ENCODE measurements at regions not wholly inside any gene's neighbourhood (a gene's known extent, or its start where the extent isn't known, plus 50 kb on each side); places are given as distances from the start of the nearest gene placed in this dataset.

DNA sequence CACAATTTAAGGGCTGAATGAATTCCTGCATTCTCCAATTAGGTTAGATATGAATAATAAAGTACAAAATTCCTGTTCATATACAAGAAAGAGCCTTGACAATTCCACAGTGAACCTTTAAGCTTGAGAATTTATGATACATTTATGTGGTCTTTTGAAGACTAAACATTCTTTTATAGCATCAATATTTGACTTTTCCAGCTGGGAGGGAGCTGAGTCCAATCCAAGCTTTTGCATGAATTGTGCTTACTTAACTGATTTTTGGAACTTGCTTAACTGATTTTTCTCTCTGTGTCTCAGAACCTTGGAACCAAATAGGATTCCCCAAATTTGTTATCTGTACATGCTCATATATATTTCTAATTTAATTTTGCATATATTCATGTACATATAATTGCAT is 388.0 kb downstream of the TRIB2 start:
- CTCF ChIA-PET: no interaction called here
- Mint-ChIP-seq H3K36me3 (no peaks in the 10 kb centered on the region), H3K4me1 (ENCODE audit: low read depth) (no peaks in the 10 kb centered on the region), H3K9me3 (peaks cover 2% of the 10 kb centered on the region), H3K27me3 (peaks cover 14% of the 10 kb centered on the region), H3K4me3 (no peak overlapping the region), H3K27ac (no peak overlapping the region)
- POLR2A ChIA-PET: no interaction called here
- intact Hi-C loops (cut with micrococcal nuclease): no loop called here
- DNase-seq: no peak

DNA sequence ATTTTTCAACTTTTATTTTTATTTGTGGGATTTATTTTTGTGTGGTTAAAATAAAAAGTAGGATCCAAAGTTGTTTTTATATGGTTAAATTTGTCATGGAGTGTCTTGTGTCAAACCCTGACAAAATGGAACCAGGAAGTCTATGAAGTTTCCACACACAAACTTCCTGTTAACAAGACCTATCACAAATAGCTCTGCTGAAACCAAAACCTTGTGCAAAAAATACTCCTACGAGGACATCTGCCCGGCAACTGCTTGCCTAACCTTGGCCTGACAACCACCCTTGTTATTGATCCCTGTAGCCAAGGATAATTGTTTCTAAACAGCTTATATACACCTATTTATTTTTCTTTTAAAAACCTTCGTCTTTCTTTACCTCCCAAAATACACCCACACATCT is 389.6 kb downstream of the TRIB2 start:
- Mint-ChIP-seq H3K36me3 (no peaks in the 10 kb centered on the region), H3K4me1 (ENCODE audit: low read depth) (no peaks in the 10 kb centered on the region), H3K27me3 (peaks cover 18% of the 10 kb centered on the region), H3K9me3 (no peaks in the 10 kb centered on the region), H3K27ac (no peak overlapping the region), H3K4me3 (no peak overlapping the region)
- intact Hi-C loops (cut with micrococcal nuclease): no loop called here
- POLR2A ChIA-PET: no interaction called here
- CTCF ChIA-PET: no interaction called here
- no peak for DNase-seq

DNA sequence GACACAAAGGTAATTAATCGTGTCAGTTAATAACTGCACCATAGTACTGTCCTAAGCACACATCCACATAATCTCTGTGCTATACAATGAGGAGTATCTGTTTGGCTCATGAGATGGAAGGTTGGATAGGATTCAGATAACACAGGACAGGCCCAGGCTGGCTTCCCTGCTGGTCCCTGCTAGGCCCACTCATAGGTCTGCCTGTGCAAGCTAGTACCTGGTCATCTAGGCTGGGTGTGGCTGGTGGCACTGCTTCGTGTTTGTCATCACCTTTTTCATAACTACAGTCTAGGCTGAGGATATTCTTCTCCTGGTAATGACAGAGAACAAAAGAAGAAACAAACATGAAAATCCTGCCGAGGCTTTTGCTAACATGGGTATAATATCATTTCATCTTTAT is 392.8 kb downstream of the TRIB2 start:
- Mint-ChIP-seq H3K27me3 (peaks cover 12% of the 10 kb centered on the region), H3K36me3 (no peaks in the 10 kb centered on the region), H3K9me3 (no peaks in the 10 kb centered on the region), H3K4me1 (ENCODE audit: low read depth) (no peaks in the 10 kb centered on the region), H3K4me3 (no peak overlapping the region), H3K27ac (no peak overlapping the region)
- ChIA-PET CTCF (no interaction called here), POLR2A (no interaction called here)
- no peak for DNase-seq
- intact Hi-C loops (cut with micrococcal nuclease): no loop called here

DNA sequence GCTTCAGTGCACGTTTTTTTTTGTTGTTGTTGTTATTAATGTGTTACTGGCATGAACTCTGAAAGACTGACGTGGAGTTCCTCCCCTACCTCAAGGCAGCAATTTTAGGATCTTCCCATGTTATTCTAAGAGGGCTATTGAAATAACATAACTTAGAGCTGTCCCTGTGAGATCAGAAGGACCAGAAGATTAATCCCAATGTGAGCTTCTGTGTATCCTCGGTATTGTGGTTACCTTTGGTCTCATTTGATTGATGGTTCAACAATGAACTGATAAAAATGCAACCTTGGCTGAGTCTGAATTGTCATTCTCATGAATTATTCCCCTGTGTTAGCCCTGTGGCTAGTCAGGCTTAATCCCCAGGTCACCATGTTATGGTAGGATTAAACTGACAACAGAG is 394.1 kb downstream of the TRIB2 start:
- no peak for DNase-seq
- POLR2A ChIA-PET: no interaction called here

DNA sequence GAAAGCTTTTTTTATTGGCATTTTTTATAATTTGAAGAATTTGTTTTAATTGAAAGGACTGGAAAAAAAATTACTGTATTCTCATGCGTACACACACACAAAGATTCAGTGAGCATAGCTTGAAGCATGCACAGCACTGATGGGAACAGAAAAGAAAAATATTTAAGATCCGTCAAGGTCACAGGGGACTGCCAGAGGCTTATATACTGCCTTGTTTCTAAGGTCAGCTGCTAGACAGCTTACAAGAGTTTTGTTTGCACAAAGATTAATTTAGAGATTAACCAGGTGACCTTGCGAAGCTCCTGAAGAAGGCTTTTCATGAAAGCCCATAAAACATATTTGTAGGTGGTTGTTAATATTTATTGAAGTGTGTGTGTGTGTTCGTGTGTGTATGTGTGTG is 396.3 kb downstream of the TRIB2 start:
- no peak overlapping the region for H3K4me3 Mint-ChIP-seq
- H3K27ac Mint-ChIP-seq: no peak overlapping the region
- intact Hi-C loops (cut with micrococcal nuclease): no loop called here
- CTCF ChIA-PET: no interaction called here
- POLR2A ChIA-PET: no interaction called here
- H3K36me3 Mint-ChIP-seq: no peaks in the 10 kb centered on the region
- H3K9me3 Mint-ChIP-seq: no peaks in the 10 kb centered on the region
- no peaks in the 10 kb centered on the region for H3K4me1 Mint-ChIP-seq (ENCODE audit: low read depth)
- H3K27me3 Mint-ChIP-seq: peaks cover 11% of the 10 kb centered on the region
- no peak for DNase-seq

More for the DNA sequence above, 394.1 kb downstream of the TRIB2 start:
- H3K27me3 Mint-ChIP-seq: peaks cover 11% of the 10 kb centered on the region
- intact Hi-C loops (cut with micrococcal nuclease): no loop called here
- CTCF ChIA-PET: no interaction called here
- H3K4me3 Mint-ChIP-seq: no peak overlapping the region
- H3K27ac Mint-ChIP-seq: no peak overlapping the region
- no peaks in the 10 kb centered on the region for H3K4me1 Mint-ChIP-seq (ENCODE audit: low read depth)
- no peaks in the 10 kb centered on the region for H3K36me3 Mint-ChIP-seq
- no peaks in the 10 kb centered on the region for H3K9me3 Mint-ChIP-seq

DNA sequence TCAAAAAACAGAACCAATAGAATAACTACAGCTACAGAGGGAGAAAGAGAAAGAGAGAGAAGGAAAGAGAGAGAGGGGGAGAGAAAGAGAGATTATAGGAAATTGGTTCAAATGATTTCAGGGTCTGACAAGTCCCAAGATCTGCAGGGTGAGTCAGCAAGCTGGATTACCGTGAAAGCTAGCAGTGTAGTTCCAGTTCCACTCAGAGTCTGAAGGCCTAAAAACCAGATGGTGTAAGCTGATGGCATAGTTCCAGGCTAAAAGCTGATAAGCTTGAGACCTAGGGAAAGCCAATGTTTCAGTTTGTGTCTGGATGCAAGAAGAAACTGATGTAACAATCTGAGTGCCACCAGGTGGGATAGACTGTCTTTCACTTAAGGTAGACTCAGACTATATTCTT is 397.7 kb downstream of the TRIB2 start:
- intact Hi-C loops (cut with micrococcal nuclease): no loop called here
- peaks cover 6% of the 10 kb centered on the region for H3K27me3 Mint-ChIP-seq

DNA sequence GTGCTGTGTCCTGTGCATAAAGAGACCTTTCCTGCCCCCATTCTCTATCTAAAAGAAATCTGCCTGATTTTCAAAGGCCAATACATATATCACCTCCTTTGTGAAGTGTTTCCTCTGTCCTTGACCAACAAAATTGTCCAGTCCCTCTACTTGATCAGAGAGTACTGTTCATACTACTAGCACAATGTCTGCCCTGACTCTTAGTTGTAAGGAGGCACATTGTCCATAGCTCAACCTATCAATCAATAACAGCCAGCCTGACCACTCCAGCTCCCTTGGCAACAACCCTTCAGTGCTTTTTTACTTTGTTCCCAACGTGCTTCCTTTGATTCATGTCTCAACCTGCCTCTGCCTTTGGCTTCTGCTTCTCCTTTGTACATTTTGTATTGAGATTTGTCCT is 398.9 kb downstream of the TRIB2 start:
- POLR2A ChIA-PET: no interaction called here
- Mint-ChIP-seq H3K4me3 (no peak overlapping the region), H3K27ac (no peak overlapping the region), H3K36me3 (no peaks in the 10 kb centered on the region), H3K4me1 (ENCODE audit: low read depth) (no peaks in the 10 kb centered on the region), H3K9me3 (no peaks in the 10 kb centered on the region), H3K27me3 (peaks cover 6% of the 10 kb centered on the region)
- DNase-seq: no peak
- CTCF ChIA-PET: no interaction called here
- intact Hi-C loops (cut with micrococcal nuclease): no loop called here

More for the DNA sequence above, 397.7 kb downstream of the TRIB2 start:
- DNase-seq: no peak
- Mint-ChIP-seq H3K27ac (no peak overlapping the region), H3K9me3 (no peaks in the 10 kb centered on the region), H3K36me3 (no peaks in the 10 kb centered on the region), H3K4me1 (ENCODE audit: low read depth) (no peaks in the 10 kb centered on the region), H3K4me3 (no peak overlapping the region)
- ChIA-PET CTCF (interaction anchor here (0.7 kb wide), 1 partner anchor 165 kb away, joined by 5 read pairs; no protein-coding TSS in a partner anchor), POLR2A (no interaction called here)

DNA sequence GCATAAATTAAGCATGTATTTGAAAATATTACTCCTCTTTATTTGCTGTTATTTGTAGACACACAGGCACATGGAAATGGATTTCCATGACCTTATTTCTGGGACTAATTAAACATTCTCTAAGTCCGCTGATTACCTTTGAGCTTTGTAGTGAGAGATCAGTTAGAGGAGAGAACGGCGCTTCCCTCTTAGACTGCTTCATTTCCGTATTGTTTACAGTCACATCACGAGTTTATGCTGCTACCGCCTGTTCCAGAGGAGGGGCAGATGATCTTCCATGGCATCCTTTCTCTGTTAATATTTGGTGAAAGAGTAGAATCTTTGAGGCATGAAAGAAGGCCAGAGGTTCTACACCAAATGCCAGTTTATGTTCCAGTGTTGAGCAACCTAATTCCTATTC is 404.4 kb downstream of the TRIB2 start:
- H3K9me3 Mint-ChIP-seq: no peaks in the 10 kb centered on the region
- no peaks in the 10 kb centered on the region for H3K36me3 Mint-ChIP-seq
- no peak for DNase-seq
- POLR2A ChIA-PET: no interaction called here
- no peak overlapping the region for H3K27ac Mint-ChIP-seq
- H3K27me3 Mint-ChIP-seq: peaks cover 1% of the 10 kb centered on the region
- no peak overlapping the region for H3K4me3 Mint-ChIP-seq
- CTCF ChIA-PET: no interaction called here
- no peaks in the 10 kb centered on the region for H3K4me1 Mint-ChIP-seq (ENCODE audit: low read depth)
- intact Hi-C loops (cut with micrococcal nuclease): no loop called here

DNA sequence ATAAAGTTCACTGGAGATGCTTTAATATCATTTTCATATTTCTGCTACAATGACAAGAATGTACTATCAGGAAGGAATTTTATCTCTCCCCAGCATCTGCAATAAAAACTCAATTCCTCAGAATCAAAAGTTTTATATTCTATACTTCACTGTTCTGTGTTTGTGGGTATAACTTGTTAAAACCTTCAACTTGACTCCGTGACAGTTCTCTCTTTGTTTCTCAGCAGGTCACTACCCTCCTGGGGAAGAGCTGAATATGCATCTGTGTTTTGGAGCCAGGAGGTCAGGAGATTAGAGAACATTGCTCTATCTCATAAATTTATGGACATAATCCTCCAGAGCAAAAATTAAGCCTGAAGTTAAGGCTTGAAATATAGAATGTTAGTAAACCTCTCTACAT is 411.4 kb downstream of the TRIB2 start:
- no peak for DNase-seq
- H3K27ac Mint-ChIP-seq: no peak overlapping the region
- H3K4me3 Mint-ChIP-seq: no peak overlapping the region
- H3K36me3 Mint-ChIP-seq: no peaks in the 10 kb centered on the region
- H3K4me1 Mint-ChIP-seq (ENCODE audit: low read depth): no peaks in the 10 kb centered on the region
- ChIA-PET CTCF (no interaction called here), POLR2A (no interaction called here)
- H3K9me3 Mint-ChIP-seq: no peaks in the 10 kb centered on the region
- peaks cover 6% of the 10 kb centered on the region for H3K27me3 Mint-ChIP-seq
- intact Hi-C loops (cut with micrococcal nuclease): no loop called here

DNA sequence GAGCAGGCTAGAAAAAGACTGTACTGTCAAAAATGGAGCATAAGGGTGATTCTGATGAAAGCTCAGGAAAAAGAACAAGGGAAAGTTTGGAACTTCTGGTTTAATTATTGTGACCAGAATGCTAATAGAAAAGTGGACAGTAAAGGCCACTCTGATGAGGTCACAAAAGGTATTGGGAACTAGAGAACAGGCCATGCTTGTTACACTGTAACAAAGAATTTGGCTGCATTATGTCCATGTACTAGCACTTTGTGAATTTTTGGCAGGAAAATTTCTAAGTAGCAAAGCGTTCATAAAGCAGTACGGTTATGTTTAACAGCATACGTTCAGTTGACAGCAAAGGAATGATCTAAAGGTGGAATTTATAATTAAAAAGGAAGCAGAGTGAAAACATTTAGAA is 418.6 kb downstream of the TRIB2 start:
- ChIA-PET CTCF (no interaction called here), POLR2A (no interaction called here)
- intact Hi-C loops (cut with micrococcal nuclease): no loop called here

DNA sequence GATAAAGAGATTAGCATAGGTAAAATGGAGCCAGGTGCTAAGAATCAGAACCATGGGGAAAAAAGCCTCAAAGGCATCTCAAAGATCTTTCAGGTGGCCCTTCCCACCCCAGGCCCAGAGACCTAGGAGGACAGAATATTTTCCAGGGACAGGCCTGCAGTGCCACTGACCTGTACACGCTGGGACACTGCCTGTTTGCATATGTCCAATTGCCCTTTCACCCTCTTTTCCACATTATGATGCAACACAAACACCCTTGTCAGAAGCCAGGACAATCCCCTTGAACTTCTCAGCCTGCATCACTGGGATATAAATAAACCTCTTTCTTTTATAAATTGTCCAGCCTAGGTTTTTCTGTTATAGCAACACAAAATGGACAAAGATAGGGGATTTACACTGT is 419.1 kb downstream of the TRIB2 start:
- CTCF ChIA-PET: no interaction called here
- POLR2A ChIA-PET: no interaction called here
- no peak for DNase-seq
- no peak overlapping the region for H3K27ac Mint-ChIP-seq
- H3K4me3 Mint-ChIP-seq: no peak overlapping the region
- no peaks in the 10 kb centered on the region for H3K9me3 Mint-ChIP-seq
- peaks cover 5% of the 10 kb centered on the region for H3K27me3 Mint-ChIP-seq
- intact Hi-C loops (cut with micrococcal nuclease): no loop called here
- no peaks in the 10 kb centered on the region for H3K36me3 Mint-ChIP-seq
- H3K4me1 Mint-ChIP-seq (ENCODE audit: low read depth): no peaks in the 10 kb centered on the region

More for the DNA sequence above, 418.6 kb downstream of the TRIB2 start:
- peaks cover 5% of the 10 kb centered on the region for H3K27me3 Mint-ChIP-seq
- no peak overlapping the region for H3K4me3 Mint-ChIP-seq
- no peak overlapping the region for H3K27ac Mint-ChIP-seq
- H3K4me1 Mint-ChIP-seq (ENCODE audit: low read depth): no peaks in the 10 kb centered on the region
- no peaks in the 10 kb centered on the region for H3K9me3 Mint-ChIP-seq
- H3K36me3 Mint-ChIP-seq: no peaks in the 10 kb centered on the region
- DNase-seq: no peak

DNA sequence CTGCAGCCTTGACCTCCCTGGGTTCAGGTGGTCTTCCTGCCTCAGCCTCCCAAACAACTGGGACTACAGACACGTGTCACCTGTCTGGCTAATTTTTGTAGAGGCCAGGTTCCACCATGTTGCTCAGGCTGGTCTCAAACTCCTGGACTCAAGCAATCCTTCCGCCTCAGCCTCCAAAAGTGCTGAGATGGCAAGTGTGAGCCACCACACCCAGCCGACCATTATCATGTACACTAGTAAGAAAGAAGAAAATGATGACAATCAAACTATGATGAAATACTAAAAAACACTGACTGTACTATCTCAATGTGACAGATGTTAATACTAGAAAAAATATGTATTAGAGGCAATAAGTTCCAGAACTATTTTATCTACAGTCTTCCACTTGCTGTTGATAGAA is 420.9 kb downstream of the TRIB2 start:
- ChIA-PET POLR2A (no interaction called here), CTCF (no interaction called here)
- Mint-ChIP-seq H3K4me3 (no peak overlapping the region), H3K27ac (no peak overlapping the region), H3K4me1 (ENCODE audit: low read depth) (no peaks in the 10 kb centered on the region), H3K27me3 (peaks cover 5% of the 10 kb centered on the region), H3K9me3 (no peaks in the 10 kb centered on the region), H3K36me3 (no peaks in the 10 kb centered on the region)
- intact Hi-C loops (cut with micrococcal nuclease): no loop called here
- no peak for DNase-seq

DNA sequence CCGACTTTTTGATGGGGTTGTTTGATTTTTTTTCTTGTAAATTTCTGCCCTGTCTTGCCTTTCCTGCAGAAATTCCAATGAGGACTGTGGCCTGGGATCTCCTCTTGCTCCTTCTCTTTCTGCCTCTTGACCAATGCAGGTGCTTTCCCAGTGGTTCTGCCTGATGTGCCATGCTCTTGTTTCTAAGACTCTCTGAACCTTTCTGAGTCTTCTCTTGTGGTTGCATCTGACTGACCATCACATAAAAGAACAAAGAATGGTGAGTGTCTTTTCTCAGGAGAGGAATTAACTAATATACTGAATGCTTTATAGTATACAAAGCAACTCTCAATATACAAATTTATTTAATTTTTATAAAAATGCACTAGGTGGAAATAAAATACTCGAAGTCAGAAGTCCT is 424.6 kb downstream of the TRIB2 start:
- intact Hi-C loops (cut with micrococcal nuclease): no loop called here
- DNase-seq: no peak
- H3K4me3 Mint-ChIP-seq: no peak overlapping the region
- H3K36me3 Mint-ChIP-seq: no peaks in the 10 kb centered on the region
- H3K27me3 Mint-ChIP-seq: peaks cover 7% of the 10 kb centered on the region
- no peak overlapping the region for H3K27ac Mint-ChIP-seq
- H3K9me3 Mint-ChIP-seq: no peaks in the 10 kb centered on the region
- H3K4me1 Mint-ChIP-seq (ENCODE audit: low read depth): no peaks in the 10 kb centered on the region
- ChIA-PET CTCF (no interaction called here), POLR2A (no interaction called here)

DNA sequence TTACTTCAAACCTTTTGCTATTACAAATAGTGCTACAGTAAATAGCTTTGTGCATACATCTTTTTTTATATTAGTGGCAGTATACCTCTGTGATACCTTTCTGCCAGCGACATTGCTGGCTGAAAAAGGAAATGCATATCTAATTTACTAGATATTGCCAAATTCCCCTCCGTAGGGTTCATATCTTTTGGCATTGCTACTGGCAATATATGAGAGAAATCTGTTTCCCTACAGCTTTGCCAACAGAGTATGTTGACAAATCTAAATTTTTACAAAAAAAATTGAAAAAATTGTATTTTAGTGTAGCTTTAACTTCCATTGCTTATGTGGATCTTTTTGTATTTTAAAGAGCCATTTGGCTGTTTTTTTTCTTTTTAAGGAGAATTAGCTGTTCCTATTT is 426.7 kb downstream of the TRIB2 start:
- CTCF ChIA-PET: no interaction called here
- Mint-ChIP-seq H3K27ac (no peak overlapping the region), H3K4me3 (no peak overlapping the region), H3K4me1 (ENCODE audit: low read depth) (no peaks in the 10 kb centered on the region), H3K27me3 (peaks cover 8% of the 10 kb centered on the region), H3K9me3 (no peaks in the 10 kb centered on the region), H3K36me3 (no peaks in the 10 kb centered on the region)
- intact Hi-C loops (cut with micrococcal nuclease): no loop called here
- POLR2A ChIA-PET: no interaction called here
- no peak for DNase-seq

Measured in activated CD4-positive, alpha-beta memory T cell treated with anti-CD3 and anti-CD28 coated beads for 36 hours (primary cell).